GM06990 (cell line): ENCODE measurements at regions not wholly inside any gene's neighbourhood (a gene's known extent, or its start where the extent isn't known, plus 50 kb on each side); places are given as distances from the start of the nearest gene placed in this dataset.
A peak's percentile ranks its signal among the peaks of the same experiment; 100 is the strongest.
"Not testable (repeated sequence)": the region's sequence is repeated elsewhere in the genome, so short reads cannot be mapped to it uniquely, and the experiment has no call there.

ENCODE experiments used
- DNase-seq: peaks from one replicate; pipeline ENCODE4 v3.0.0-alpha.2; 2011; ENCODE audit not compliant: insufficient read length; ENCODE audit errors: extremely low read depth
- H3K27me3 ChIP-seq: replicated peaks from 2 replicates; pipeline ENCODE4 v1.6.0; 2011; ENCODE audit warnings: low read length; ENCODE audit not compliant: control insufficient read depth, insufficient read depth
- H3K36me3 ChIP-seq: 2 replicates; pipeline ENCODE4 v1.5.1; 2011; ENCODE audit warnings: low read length; ENCODE audit not compliant: control insufficient read depth, insufficient read depth
- H3K4me3 ChIP-seq: replicated peaks from 2 replicates; pipeline ENCODE4 v1.5.1; 2011; ENCODE audit warnings: low read depth, mild to moderate bottlenecking, control low read depth, low read length
- TF ChIP-seq, protein P1 (sequence below): IDR thresholded peaks from 2 replicates; pipeline ENCODE4 v1.5.1; 2011; ENCODE audit warnings: low read length, control low read depth, mild to moderate bottlenecking, inconsistent platforms; ENCODE audit not compliant: insufficient read depth, poor library complexity, severe bottlenecking

GRCh38 chr10:114872519-114873087, 51.0 kb downstream of the FHIP2A start:
- Histone ChIP-seq H3K4me3 (no peak overlapping the region), H3K27me3 (no peaks in the 10 kb centered on the region), H3K36me3 (no peaks in the 10 kb centered on the region)
- no peak for DNase-seq
- TF ChIP-seq, protein P1, sequence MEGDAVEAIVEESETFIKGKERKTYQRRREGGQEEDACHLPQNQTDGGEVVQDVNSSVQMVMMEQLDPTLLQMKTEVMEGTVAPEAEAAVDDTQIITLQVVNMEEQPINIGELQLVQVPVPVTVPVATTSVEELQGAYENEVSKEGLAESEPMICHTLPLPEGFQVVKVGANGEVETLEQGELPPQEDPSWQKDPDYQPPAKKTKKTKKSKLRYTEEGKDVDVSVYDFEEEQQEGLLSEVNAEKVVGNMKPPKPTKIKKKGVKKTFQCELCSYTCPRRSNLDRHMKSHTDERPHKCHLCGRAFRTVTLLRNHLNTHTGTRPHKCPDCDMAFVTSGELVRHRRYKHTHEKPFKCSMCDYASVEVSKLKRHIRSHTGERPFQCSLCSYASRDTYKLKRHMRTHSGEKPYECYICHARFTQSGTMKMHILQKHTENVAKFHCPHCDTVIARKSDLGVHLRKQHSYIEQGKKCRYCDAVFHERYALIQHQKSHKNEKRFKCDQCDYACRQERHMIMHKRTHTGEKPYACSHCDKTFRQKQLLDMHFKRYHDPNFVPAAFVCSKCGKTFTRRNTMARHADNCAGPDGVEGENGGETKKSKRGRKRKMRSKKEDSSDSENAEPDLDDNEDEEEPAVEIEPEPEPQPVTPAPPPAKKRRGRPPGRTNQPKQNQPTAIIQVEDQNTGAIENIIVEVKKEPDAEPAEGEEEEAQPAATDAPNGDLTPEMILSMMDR: no peak

GRCh38 chr10:114874827-114875411, 53.3 kb downstream of the FHIP2A start:
- peak; percentile 30 for DNase-seq
- Histone ChIP-seq H3K4me3 (no peak overlapping the region), H3K36me3 (no peaks in the 10 kb centered on the region), H3K27me3 (no peaks in the 10 kb centered on the region)
- TF ChIP-seq, protein P1: no peak

GRCh38 chr10:114875590-114876081, 54.1 kb downstream of the FHIP2A start:
- H3K27me3 ChIP-seq, H3K36me3 ChIP-seq, DNase-seq, H3K4me3 ChIP-seq: not testable (repeated sequence)

DNA sequence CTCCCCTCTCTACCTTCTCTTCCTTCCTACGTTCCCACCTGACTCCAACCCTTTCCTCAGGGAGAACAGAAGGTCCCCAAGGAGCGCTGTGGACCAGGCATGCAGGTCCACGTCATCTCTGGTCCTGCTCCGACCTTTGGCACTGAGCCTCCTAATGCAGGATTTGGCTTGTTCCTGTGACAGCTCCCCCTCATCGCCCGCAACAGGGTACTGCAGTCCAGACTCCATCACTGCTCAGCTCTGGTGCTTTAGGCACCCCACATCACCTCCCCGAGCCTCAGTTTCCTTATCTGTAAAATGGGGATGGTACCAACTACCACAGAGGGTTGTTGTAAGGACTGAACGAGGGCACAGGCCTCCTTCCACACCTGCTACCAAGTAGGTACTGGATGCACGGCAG, 54.6 kb downstream of the FHIP2A start:
- Histone ChIP-seq H3K36me3 (no peaks in the 10 kb centered on the region), H3K4me3 (no peak overlapping the region), H3K27me3 (no peaks in the 10 kb centered on the region)
- DNase-seq: no peak
- TF ChIP-seq, protein P1: no peak

DNA sequence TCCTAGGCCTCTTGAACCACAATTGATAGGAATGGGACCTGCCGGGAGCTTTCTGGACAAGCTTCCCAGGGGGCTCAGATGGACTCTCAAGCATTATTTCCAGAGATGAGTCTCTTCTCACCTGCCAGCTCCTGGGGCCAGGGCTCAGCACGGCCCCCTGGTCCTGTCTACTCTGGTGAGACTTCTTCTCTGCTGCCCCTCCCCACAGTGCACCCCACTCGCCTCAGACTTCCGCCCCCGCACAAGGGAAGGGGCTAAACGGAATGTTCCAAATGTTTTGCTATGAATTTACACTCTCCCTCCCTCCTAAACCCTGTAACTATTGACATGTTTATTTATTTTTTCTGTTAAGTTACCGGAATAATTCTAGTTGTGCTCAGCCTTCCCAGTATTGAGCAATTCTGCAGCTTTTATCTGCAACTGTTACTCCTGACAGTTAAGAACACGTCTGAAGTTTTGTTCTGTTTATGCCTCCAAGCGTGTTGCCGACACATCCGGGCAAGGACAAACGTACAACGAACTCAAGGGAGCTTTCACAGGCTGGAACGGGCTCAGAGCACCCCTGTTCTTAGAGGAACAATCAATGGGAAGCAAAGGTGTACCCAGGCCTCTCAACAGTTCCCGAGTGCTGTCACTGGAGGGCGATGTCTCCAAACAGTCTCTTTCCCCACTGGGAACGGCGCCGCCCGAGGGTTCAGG, 55.2 kb downstream of the FHIP2A start:
- Histone ChIP-seq H3K27me3 (no peaks in the 10 kb centered on the region), H3K4me3 (no peak overlapping the region), H3K36me3 (no peaks in the 10 kb centered on the region)
- TF ChIP-seq, protein P1: peak; percentile 95
- peak; percentile 33 for DNase-seq

DNA sequence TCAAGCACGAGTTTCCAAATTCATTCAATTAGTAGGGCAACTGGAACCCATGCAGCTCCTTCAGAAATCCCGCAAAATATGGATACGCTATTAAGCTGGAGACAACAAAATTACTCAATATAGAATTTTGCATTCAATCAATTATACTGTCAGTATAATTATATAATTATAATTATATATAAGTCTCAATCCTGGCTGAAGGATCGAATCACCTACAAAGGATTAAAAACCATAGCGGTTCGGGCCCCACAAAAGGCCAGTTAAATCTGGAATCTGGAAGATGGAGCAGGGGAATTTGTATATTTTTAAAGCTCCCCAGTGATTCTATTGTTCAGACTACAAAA, 55.7 kb downstream of the FHIP2A start:
- no peaks in the 10 kb centered on the region for H3K36me3 ChIP-seq
- TF ChIP-seq, protein P1: no peak
- no peak overlapping the region for H3K4me3 ChIP-seq
- DNase-seq: no peak
- no peaks in the 10 kb centered on the region for H3K27me3 ChIP-seq
